Heart left ventricle (tissue), 16 donors: ENCODE measurements at regions not wholly inside any gene's neighbourhood (a gene's known extent, or its start where the extent isn't known, plus 50 kb on each side); places are given as distances from the start of the nearest gene placed in this dataset.

ENCODE experiments used
- ATAC-seq, 4 donors: fragments of 200-7000 bp; cut with Tn5 transposase; one replicate each; pipeline ENCODE4 v1.9.1; 2020 to 2022; ENCODE audit warnings: moderate library complexity in 4 of 4, mild to moderate bottlenecking in 3 of 4, moderate number of reproducible peaks in 1 of 4
- DNase-seq, 5 donors: peaks; one replicate each; pipeline ENCODE4 v3.0.0-alpha.2; 2020
- H3K27ac ChIP-seq, 12 donors: fragments of 200-600 bp; sonication (generic) in 4 of 12; one replicate each; pipeline versions ENCODE4 v1.5.0 to v1.8.0; 2016 to 2022; ENCODE audit warnings: mild to moderate bottlenecking in 2 of 12
- H3K27me3 ChIP-seq, 9 donors: fragments of 200-600 bp; sonication (generic) in 2 of 9; one replicate each; pipeline versions ENCODE4 v1.5.1 to v1.8.0; 2016 to 2022; ENCODE audit warnings: mild to moderate bottlenecking in 3 of 9
- H3K36me3 ChIP-seq, 9 donors: fragments of 200-600 bp; sonication (generic) in 2 of 9; one replicate each; pipeline versions ENCODE4 v1.5.0 to v1.8.0; 2018 to 2022; ENCODE audit warnings: mild to moderate bottlenecking in 2 of 9
- H3K4me1 ChIP-seq, 12 donors: fragments of 200-600 bp; sonication (generic) in 4 of 12; one replicate each; pipeline versions ENCODE4 v1.5.0 to v1.8.0; 2016 to 2022; ENCODE audit warnings: mild to moderate bottlenecking in 3 of 12
- H3K4me3 ChIP-seq, 12 donors: fragments of 200-600 bp; sonication (generic) in 4 of 12; one replicate each; pipeline versions ENCODE4 v1.5.0 to v1.8.0; 2017 to 2022; ENCODE audit warnings: mild to moderate bottlenecking in 9 of 12, moderate library complexity in 4 of 12
- H3K9me3 ChIP-seq, 12 donors: fragments of 200-600 bp; sonication (generic) in 4 of 12; one replicate each; pipeline versions ENCODE4 v1.5.0 to v1.8.0; 2016 to 2022; ENCODE audit warnings: mild to moderate bottlenecking in 1 of 12
- CTCF ChIP-seq, 12 donors: fragments of 200-600 bp; sonication (generic) in 4 of 12; IDR thresholded peaks; one replicate each; pipeline versions ENCODE4 v1.5.0 to v1.8.0; 2018 to 2022; ENCODE audit warnings: antibody characterized with exemption in 12 of 12, mild to moderate bottlenecking in 5 of 12
- POLR2A ChIP-seq, 2 donors: fragments of 450-650 bp; IDR thresholded peaks; one replicate each; pipeline ENCODE4 v1.6.1; 2017; ENCODE audit warnings: antibody characterized with exemption in 2 of 2, mild to moderate bottlenecking in 2 of 2, moderate library complexity in 2 of 2
- WGBS, 4 donors: extraction: QIAGEN DNeasy Blood & Tissue Kit in 2 of 4; methylation state at CpG; one replicate each; pipeline versions ENCODE4 v1.1.5 to v1.1.7; 2013 to 2018; 5-methylcytosine and 5-hydroxymethylcytosine counted together
- intact Hi-C, 10 donors: fragments of 100-400 bp; cut with DNase I; formaldehyde crosslinking; loops; one replicate each; pipeline versions ENCODE4 v1.11.1 to v1.14.2; 2022
- donor health status: ischemic (EF 13 %, LVEDD 7.1; RV severe dilation, severe dysfunction).
- donor health status: healthy with polysubstance abuse.
- donor health status: DM: no; HTN: yes; CAD: no.
- donor health status: DM: no; HTN: no; CAD: no.
- donor health status: ischemic (EF 25% LVEDD 6.9; RV normal size, moderate dysfunction).
- donor health status: ischemic (EF 25% LVEDD 5.7; RV mildly dilated, moderate dysfunction).
- donor health status: healthy.
- donor health status: DM: yes; HTN: yes; CAD: no.
- donor health status: ischemic (EF 35%, LVEDD 5.7; RV mildly dilated, moderate dysfunction).
- donor health status: nonischemic (EF 11% LVEDD 7.7; RV severe dilation, severe dysfunction).
- donor health status: DM: yes; HTN: yes; CAD: no.
- donor health status: PGD.
- donor health status: ischemic (EF 29% LVEDD 5.4; RV normal size, mild dysfunction).
- donor health status: nonischemic (EF 23%, LVEDD 6.1; RV moderate dilation, normal function).

GRCh38 chr5:51987239-51987638 is 604.0 kb downstream of the ISL1 start:
- TF ChIP-seq CTCF (IDR thresholded peaks at IDR 0.05) (no peak), POLR2A (IDR thresholded peaks at IDR 0.05) (no peak)
- Histone ChIP-seq H3K36me3 (no peaks in the 10 kb centered on the region), H3K4me1 (no peaks in the 10 kb centered on the region), H3K27ac (no peak overlapping the region), H3K4me3 (no peak overlapping the region), H3K27me3 (no peaks in the 10 kb centered on the region), H3K9me3 (no peaks in the 10 kb centered on the region)
- DNase-seq: no peak
- intact Hi-C loops: no loop called here
- ATAC-seq: no peak

- no peaks in the 10 kb centered on the region for H3K4me1 ChIP-seq
- no peak overlapping the region for H3K4me3 ChIP-seq
- intact Hi-C loops: no loop called here
- 24 to 37% (median 28%) methylated on average over 2 of the region's 2 CpGs for WGBS, 4 donors
- no peak overlapping the region for H3K27ac ChIP-seq
- no peak for TF ChIP-seq CTCF (IDR thresholded peaks at IDR 0.05)
- no peak for TF ChIP-seq POLR2A (IDR thresholded peaks at IDR 0.05)
- DNase-seq (no peak), ATAC-seq (no peak)
- no peaks in the 10 kb centered on the region for H3K36me3 ChIP-seq
- H3K27me3 ChIP-seq: no peaks in the 10 kb centered on the region
- H3K9me3 ChIP-seq: no peaks in the 10 kb centered on the region
Measured at GRCh38 chr5:51987669-51988209, 604.5 kb downstream of the ISL1 start.

GRCh38 chr5:51988634-51989033 is 605.4 kb downstream of the ISL1 start:
- no peak for DNase-seq
- 60 to 83% (median 72%) methylated on average over 6 of the region's 6 CpGs for WGBS, 4 donors
- no peaks in the 10 kb centered on the region for H3K9me3 ChIP-seq
- intact Hi-C loops: no loop called here
- no peak for ATAC-seq
- no peak overlapping the region for H3K27ac ChIP-seq
- no peaks in the 10 kb centered on the region for H3K27me3 ChIP-seq
- no peaks in the 10 kb centered on the region for H3K4me1 ChIP-seq
- no peak for TF ChIP-seq POLR2A (IDR thresholded peaks at IDR 0.05)
- TF ChIP-seq CTCF (IDR thresholded peaks at IDR 0.05): no peak
- no peak overlapping the region for H3K4me3 ChIP-seq
- H3K36me3 ChIP-seq: no peaks in the 10 kb centered on the region

GRCh38 chr5:51990241-51990640 is 607.0 kb downstream of the ISL1 start:
- H3K9me3 ChIP-seq: no peaks in the 10 kb centered on the region
- no peak for TF ChIP-seq CTCF (IDR thresholded peaks at IDR 0.05)
- TF ChIP-seq POLR2A (IDR thresholded peaks at IDR 0.05): no peak
- no peaks in the 10 kb centered on the region for H3K36me3 ChIP-seq
- WGBS, 4 donors: 54 to 56% (median 55%) methylated on average over 2 of the region's 2 CpGs
- intact Hi-C loops: no loop called here
- ATAC-seq (no peak), DNase-seq (no peak)
- H3K27ac ChIP-seq: no peak overlapping the region
- H3K4me1 ChIP-seq: no peaks in the 10 kb centered on the region
- H3K27me3 ChIP-seq: no peaks in the 10 kb centered on the region
- H3K4me3 ChIP-seq: no peak overlapping the region
